ENCODE measurements at regions not wholly inside any gene's neighbourhood (a gene's known extent, or its start where the extent isn't known, plus 50 kb on each side); places are given as distances from the start of the nearest gene placed in this dataset.
A peak's percentile ranks its signal among the peaks of the same experiment; 100 is the strongest.

DNA sequence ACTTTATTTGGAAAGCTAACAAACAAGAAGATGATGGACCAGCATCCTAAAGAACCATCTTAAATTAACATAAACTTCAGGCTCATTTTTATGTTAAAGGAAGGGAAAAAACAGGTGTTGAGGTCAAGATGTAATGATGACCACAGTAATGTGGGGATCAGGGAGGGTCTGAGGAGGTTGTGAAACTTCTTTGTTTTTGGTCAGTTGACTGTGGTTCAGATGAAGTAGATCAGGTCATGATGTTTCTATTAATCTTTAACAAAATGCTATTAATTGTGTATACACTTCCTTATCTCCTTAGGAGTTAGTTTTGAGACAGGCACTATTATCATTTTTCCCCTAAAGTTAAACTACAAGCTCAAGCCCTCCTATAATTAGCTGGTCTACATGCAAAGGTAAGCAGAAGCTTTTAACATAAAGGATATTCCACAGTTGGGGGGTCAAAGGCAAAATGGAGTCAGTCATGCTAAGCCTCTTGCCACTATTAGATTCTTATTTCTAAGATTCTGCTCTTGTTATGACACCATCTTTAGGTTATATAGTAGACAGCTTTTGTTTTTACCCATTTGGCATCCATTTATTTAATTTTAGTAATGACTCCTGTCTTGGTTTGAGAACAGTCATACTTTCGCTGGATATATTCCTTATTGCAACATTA, 800.1 kb upstream of the PCDH9 start (continued):
- TF ChIP-seq, protein P1, sequence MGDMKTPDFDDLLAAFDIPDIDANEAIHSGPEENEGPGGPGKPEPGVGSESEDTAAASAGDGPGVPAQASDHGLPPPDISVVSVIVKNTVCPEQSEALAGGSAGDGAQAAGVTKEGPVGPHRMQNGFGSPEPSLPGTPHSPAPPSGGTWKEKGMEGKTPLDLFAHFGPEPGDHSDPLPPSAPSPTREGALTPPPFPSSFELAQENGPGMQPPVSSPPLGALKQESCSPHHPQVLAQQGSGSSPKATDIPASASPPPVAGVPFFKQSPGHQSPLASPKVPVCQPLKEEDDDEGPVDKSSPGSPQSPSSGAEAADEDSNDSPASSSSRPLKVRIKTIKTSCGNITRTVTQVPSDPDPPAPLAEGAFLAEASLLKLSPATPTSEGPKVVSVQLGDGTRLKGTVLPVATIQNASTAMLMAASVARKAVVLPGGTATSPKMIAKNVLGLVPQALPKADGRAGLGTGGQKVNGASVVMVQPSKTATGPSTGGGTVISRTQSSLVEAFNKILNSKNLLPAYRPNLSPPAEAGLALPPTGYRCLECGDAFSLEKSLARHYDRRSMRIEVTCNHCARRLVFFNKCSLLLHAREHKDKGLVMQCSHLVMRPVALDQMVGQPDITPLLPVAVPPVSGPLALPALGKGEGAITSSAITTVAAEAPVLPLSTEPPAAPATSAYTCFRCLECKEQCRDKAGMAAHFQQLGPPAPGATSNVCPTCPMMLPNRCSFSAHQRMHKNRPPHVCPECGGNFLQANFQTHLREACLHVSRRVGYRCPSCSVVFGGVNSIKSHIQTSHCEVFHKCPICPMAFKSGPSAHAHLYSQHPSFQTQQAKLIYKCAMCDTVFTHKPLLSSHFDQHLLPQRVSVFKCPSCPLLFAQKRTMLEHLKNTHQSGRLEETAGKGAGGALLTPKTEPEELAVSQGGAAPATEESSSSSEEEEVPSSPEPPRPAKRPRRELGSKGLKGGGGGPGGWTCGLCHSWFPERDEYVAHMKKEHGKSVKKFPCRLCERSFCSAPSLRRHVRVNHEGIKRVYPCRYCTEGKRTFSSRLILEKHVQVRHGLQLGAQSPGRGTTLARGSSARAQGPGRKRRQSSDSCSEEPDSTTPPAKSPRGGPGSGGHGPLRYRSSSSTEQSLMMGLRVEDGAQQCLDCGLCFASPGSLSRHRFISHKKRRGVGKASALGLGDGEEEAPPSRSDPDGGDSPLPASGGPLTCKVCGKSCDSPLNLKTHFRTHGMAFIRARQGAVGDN (IDR thresholded peaks at IDR 0.05), result peak; percentile 95
- peak; percentile 62 to 64; a peak in 3 of 4 replicates for TF ChIP-seq EP300 (IDR thresholded peaks at IDR 0.05; ENCODE audit: borderline replicate concordance in 1 of 2, control insufficient read depth in 1 of 2, low read depth in 2 of 2, low read length in 2 of 2)
- no peak for TF ChIP-seq CHD4 (IDR thresholded peaks at IDR 0.05)
- no peak for TF ChIP-seq HDGF (IDR thresholded peaks at IDR 0.05)
- no peak for TF ChIP-seq NR2C2 (IDR thresholded peaks at IDR 0.05; ENCODE audit: borderline replicate concordance, control insufficient read depth, insufficient read length, low read depth)
- peak; percentile 45 for TF ChIP-seq IKZF1 (conservative IDR thresholded peaks at IDR 0.05)
- no peak for TF ChIP-seq POLR2AphosphoS5 (IDR thresholded peaks at IDR 0.05; ENCODE audit: low read length)
- TF ChIP-seq, protein P2, sequence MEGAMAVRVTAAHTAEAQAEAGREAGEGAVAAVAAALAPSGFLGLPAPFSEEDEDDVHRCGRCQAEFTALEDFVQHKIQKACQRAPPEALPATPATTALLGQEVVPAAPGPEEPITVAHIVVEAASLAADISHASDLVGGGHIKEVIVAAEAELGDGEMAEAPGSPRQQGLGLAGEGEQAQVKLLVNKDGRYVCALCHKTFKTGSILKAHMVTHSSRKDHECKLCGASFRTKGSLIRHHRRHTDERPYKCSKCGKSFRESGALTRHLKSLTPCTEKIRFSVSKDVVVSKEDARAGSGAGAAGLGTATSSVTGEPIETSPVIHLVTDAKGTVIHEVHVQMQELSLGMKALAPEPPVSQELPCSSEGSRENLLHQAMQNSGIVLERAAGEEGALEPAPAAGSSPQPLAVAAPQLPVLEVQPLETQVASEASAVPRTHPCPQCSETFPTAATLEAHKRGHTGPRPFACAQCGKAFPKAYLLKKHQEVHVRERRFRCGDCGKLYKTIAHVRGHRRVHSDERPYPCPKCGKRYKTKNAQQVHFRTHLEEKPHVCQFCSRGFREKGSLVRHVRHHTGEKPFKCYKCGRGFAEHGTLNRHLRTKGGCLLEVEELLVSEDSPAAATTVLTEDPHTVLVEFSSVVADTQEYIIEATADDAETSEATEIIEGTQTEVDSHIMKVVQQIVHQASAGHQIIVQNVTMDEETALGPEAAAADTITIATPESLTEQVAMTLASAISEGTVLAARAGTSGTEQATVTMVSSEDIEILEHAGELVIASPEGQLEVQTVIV (IDR thresholded peaks at IDR 0.05; ENCODE audit: borderline replicate concordance, partially characterized antibody), result no peak
- peak; percentile 72; the same call in 1 of the 2 replicates for TF ChIP-seq MTA2 (IDR thresholded peaks at IDR 0.05; ENCODE audit: low read depth)
- TF ChIP-seq ATF7 (IDR thresholded peaks at IDR 0.05; ENCODE audit: low read depth), result no peak; the same call in 1 of the 2 replicates
- TF ChIP-seq, protein P3, sequence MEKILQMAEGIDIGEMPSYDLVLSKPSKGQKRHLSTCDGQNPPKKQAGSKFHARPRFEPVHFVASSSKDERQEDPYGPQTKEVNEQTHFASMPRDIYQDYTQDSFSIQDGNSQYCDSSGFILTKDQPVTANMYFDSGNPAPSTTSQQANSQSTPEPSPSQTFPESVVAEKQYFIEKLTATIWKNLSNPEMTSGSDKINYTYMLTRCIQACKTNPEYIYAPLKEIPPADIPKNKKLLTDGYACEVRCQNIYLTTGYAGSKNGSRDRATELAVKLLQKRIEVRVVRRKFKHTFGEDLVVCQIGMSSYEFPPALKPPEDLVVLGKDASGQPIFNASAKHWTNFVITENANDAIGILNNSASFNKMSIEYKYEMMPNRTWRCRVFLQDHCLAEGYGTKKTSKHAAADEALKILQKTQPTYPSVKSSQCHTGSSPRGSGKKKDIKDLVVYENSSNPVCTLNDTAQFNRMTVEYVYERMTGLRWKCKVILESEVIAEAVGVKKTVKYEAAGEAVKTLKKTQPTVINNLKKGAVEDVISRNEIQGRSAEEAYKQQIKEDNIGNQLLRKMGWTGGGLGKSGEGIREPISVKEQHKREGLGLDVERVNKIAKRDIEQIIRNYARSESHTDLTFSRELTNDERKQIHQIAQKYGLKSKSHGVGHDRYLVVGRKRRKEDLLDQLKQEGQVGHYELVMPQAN (conservative IDR thresholded peaks at IDR 0.05), result no peak
- peak; percentile 56 for TF ChIP-seq DPF2 (IDR thresholded peaks at IDR 0.05)
- TF ChIP-seq, protein P4, sequence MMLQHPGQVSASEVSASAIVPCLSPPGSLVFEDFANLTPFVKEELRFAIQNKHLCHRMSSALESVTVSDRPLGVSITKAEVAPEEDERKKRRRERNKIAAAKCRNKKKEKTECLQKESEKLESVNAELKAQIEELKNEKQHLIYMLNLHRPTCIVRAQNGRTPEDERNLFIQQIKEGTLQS (IDR thresholded peaks at IDR 0.05; ENCODE audit: borderline replicate concordance, extremely low read depth, low read depth, low read length), result no peak
- TF ChIP-seq, protein P5, sequence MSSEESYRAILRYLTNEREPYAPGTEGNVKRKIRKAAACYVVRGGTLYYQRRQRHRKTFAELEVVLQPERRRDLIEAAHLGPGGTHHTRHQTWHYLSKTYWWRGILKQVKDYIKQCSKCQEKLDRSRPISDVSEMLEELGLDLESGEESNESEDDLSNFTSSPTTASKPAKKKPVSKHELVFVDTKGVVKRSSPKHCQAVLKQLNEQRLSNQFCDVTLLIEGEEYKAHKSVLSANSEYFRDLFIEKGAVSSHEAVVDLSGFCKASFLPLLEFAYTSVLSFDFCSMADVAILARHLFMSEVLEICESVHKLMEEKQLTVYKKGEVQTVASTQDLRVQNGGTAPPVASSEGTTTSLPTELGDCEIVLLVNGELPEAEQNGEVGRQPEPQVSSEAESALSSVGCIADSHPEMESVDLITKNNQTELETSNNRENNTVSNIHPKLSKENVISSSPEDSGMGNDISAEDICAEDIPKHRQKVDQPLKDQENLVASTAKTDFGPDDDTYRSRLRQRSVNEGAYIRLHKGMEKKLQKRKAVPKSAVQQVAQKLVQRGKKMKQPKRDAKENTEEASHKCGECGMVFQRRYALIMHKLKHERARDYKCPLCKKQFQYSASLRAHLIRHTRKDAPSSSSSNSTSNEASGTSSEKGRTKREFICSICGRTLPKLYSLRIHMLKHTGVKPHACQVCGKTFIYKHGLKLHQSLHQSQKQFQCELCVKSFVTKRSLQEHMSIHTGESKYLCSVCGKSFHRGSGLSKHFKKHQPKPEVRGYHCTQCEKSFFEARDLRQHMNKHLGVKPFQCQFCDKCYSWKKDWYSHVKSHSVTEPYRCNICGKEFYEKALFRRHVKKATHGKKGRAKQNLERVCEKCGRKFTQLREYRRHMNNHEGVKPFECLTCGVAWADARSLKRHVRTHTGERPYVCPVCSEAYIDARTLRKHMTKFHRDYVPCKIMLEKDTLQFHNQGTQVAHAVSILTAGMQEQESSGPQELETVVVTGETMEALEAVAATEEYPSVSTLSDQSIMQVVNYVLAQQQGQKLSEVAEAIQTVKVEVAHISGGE (CRISPR knock-in tag; IDR thresholded peaks at IDR 0.05), result no peak
- TF ChIP-seq, protein P6, sequence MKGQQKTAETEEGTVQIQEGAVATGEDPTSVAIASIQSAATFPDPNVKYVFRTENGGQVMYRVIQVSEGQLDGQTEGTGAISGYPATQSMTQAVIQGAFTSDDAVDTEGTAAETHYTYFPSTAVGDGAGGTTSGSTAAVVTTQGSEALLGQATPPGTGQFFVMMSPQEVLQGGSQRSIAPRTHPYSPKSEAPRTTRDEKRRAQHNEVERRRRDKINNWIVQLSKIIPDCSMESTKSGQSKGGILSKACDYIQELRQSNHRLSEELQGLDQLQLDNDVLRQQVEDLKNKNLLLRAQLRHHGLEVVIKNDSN (IDR thresholded peaks at IDR 0.05; ENCODE audit: borderline replicate concordance, extremely low read length, insufficient read depth, low read depth, low read length), result no peak
